Endodermal cell (in vitro differentiated cells): ENCODE measurements at regions not wholly inside any gene's neighbourhood (a gene's known extent, or its start where the extent isn't known, plus 50 kb on each side); places are given as distances from the start of the nearest gene placed in this dataset.
"Not testable (repeated sequence)": the region's sequence is repeated elsewhere in the genome, so short reads cannot be mapped to it uniquely, and the experiment has no call there.

Source experiments
- DNase-seq: peaks from one replicate; pipeline ENCODE4 v3.0.0-alpha.2; 2017
- H3K27ac ChIP-seq: 2 replicates; pipeline ENCODE4 v1.5.1; 2013; ENCODE audit warnings: mild to moderate bottlenecking, low read depth, low read length, moderate library complexity
- H3K27me3 ChIP-seq: 2 replicates; pipeline ENCODE4 v1.6.1; 2013; ENCODE audit warnings: mild to moderate bottlenecking, low read length, moderate library complexity; ENCODE audit not compliant: insufficient read depth, control insufficient read depth, poor library complexity, severe bottlenecking
- H3K36me3 ChIP-seq: 2 replicates; pipeline ENCODE4 v1.7.0; 2013; ENCODE audit warnings: mild to moderate bottlenecking, low read length, moderate library complexity; ENCODE audit not compliant: control insufficient read depth, insufficient read depth
- H3K4me1 ChIP-seq: one replicate; pipeline ENCODE4 v1.7.0; 2013; ENCODE audit warnings: low read length; ENCODE audit not compliant: control insufficient read depth, insufficient read depth
- H3K4me3 ChIP-seq: 2 replicates; pipeline ENCODE4 v1.5.1; 2013; ENCODE audit warnings: mild to moderate bottlenecking, low read length, moderate library complexity
- H3K9ac ChIP-seq: 2 replicates; pipeline ENCODE4 v1.6.1; 2013; ENCODE audit warnings: mild to moderate bottlenecking, low read length, moderate library complexity; ENCODE audit not compliant: poor library complexity, severe bottlenecking; ENCODE audit errors: extremely low read depth
- H3K9me3 ChIP-seq: 2 replicates; pipeline ENCODE4 v1.6.1; 2013; ENCODE audit warnings: mild to moderate bottlenecking, low read length, moderate library complexity; ENCODE audit not compliant: control insufficient read depth
- H3K27ac Mint-ChIP-seq: 2 replicates; pipeline ENCODE4 v1.8.0; 2020; ENCODE audit warnings: mixed read lengths
- H3K27me3 Mint-ChIP-seq: 2 replicates; pipeline ENCODE4 v1.8.0; 2021; ENCODE audit warnings: mild to moderate bottlenecking, mixed read lengths; ENCODE audit not compliant: insufficient read depth
- H3K36me3 Mint-ChIP-seq: 2 replicates; pipeline ENCODE4 v1.8.0; 2020; ENCODE audit warnings: low read depth, mixed read lengths
- H3K4me1 Mint-ChIP-seq: 2 replicates; pipeline ENCODE4 v1.8.0; 2020; ENCODE audit warnings: mixed read lengths
- H3K4me3 Mint-ChIP-seq: 2 replicates; pipeline ENCODE4 v1.8.0; 2020; ENCODE audit warnings: mild to moderate bottlenecking, moderate library complexity, mixed read lengths
- H3K9me3 Mint-ChIP-seq: 2 replicates; pipeline ENCODE4 v1.8.0; 2020; ENCODE audit warnings: mild to moderate bottlenecking, mixed read lengths
- CTCF ChIP-seq: fragments of 200-600 bp; sonication (generic); conservative IDR thresholded peaks from 2 replicates; pipeline ENCODE4 v1.5.0; 2021; ENCODE audit warnings: antibody characterized with exemption, mild to moderate bottlenecking
- WGBS, 2 experiments: methylation state at CpG; one replicate each; pipeline versions ENCODE4 v1.1.5 to v1.1.7; 2013; ENCODE audit warnings: missing lambda C conversion rate in 2 of 2, mixed read lengths in 1 of 2; ENCODE audit not compliant: insufficient coverage in 1 of 2, insufficient read length in 1 of 2; 5-methylcytosine and 5-hydroxymethylcytosine counted together

GRCh38 chr2:129828792-129829191, 150.7 kb upstream of the RAB6C start:
- Mint-ChIP-seq H3K36me3 (peaks cover 7% of the 10 kb centered on the region), H3K27me3 (no peaks in the 10 kb centered on the region), H3K4me3 (no peak overlapping the region), H3K4me1 (peaks cover 9% of the 10 kb centered on the region), H3K27ac (no peak overlapping the region), H3K9me3 (peaks cover 33% of the 10 kb centered on the region)
- Histone ChIP-seq H3K9ac (no peak overlapping the region), H3K4me3 (no peak overlapping the region), H3K36me3 (no peaks in the 10 kb centered on the region), H3K27me3 (no peaks in the 10 kb centered on the region), H3K27ac (no peak overlapping the region), H3K4me1 (peaks cover 3% of the 10 kb centered on the region), H3K9me3 (peaks cover 17% of the 10 kb centered on the region)
- no peak for DNase-seq
- TF ChIP-seq CTCF: no peak
- WGBS, 2 experiments: 72 to 86% methylated on average over 2 to 7 of the region's 7 CpGs

- no peak overlapping the region for H3K9ac ChIP-seq
- Mint-ChIP-seq H3K27ac (no peak overlapping the region), H3K9me3 (peaks cover 34% of the 10 kb centered on the region), H3K4me3 (no peak overlapping the region), H3K27me3 (no peaks in the 10 kb centered on the region), H3K36me3 (peaks cover 7% of the 10 kb centered on the region), H3K4me1 (peaks cover 9% of the 10 kb centered on the region)
- H3K4me3 ChIP-seq: no peak overlapping the region
- H3K36me3 ChIP-seq: no peaks in the 10 kb centered on the region
- DNase-seq: no peak
- TF ChIP-seq CTCF: no peak
- no peak overlapping the region for H3K27ac ChIP-seq
- WGBS, 2 experiments: 97% methylated on average over 3 of the region's 3 CpGs
- peaks cover 17% of the 10 kb centered on the region for H3K9me3 ChIP-seq
- no peaks in the 10 kb centered on the region for H3K27me3 ChIP-seq
- H3K4me1 ChIP-seq: peaks cover 3% of the 10 kb centered on the region
Measured at GRCh38 chr2:129829588-129829987, 149.9 kb upstream of the RAB6C start.

GRCh38 chr2:129831018-129831417, 148.4 kb upstream of the RAB6C start:
- Mint-ChIP-seq H3K9me3 (peaks cover 37% of the 10 kb centered on the region), H3K27ac (no peak overlapping the region), H3K4me1 (peaks cover 9% of the 10 kb centered on the region), H3K36me3 (peaks cover 7% of the 10 kb centered on the region), H3K4me3 (no peak overlapping the region), H3K27me3 (no peaks in the 10 kb centered on the region)
- Histone ChIP-seq H3K4me1 (peaks cover 3% of the 10 kb centered on the region), H3K27ac (no peak overlapping the region), H3K4me3 (no peak overlapping the region), H3K9ac (no peak overlapping the region), H3K9me3 (peaks cover 17% of the 10 kb centered on the region), H3K27me3 (no peaks in the 10 kb centered on the region), H3K36me3 (no peaks in the 10 kb centered on the region)
- no peak for TF ChIP-seq CTCF
- WGBS, 2 experiments: 87 to 88% methylated on average over 2 of the region's 2 CpGs
- no peak for DNase-seq

- H3K36me3 Mint-ChIP-seq, H3K4me3 ChIP-seq, H3K27me3 Mint-ChIP-seq, H3K4me1 Mint-ChIP-seq, H3K27ac Mint-ChIP-seq, H3K27ac ChIP-seq, H3K4me3 Mint-ChIP-seq, DNase-seq, H3K36me3 ChIP-seq, H3K4me1 ChIP-seq, H3K9ac ChIP-seq, H3K27me3 ChIP-seq: not testable (repeated sequence)
- peaks cover 17% of the 10 kb centered on the region for H3K9me3 ChIP-seq
- H3K9me3 Mint-ChIP-seq: peaks cover 37% of the 10 kb centered on the region
- 94 to 97% methylated on average over 5 to 20 of the region's 20 CpGs for WGBS, 2 experiments
Measured at GRCh38 chr2:129833465-129833864, 146.0 kb upstream of the RAB6C start.
